Sigmoid colon (tissue), 4 donors: ENCODE measurements at regions not wholly inside any gene's neighbourhood (a gene's known extent, or its start where the extent isn't known, plus 50 kb on each side); places are given as distances from the start of the nearest gene placed in this dataset.

Experiments used
- POLR2A ChIP-seq, 2 donors: fragments of 450-650 bp; IDR thresholded peaks; one replicate each; pipeline ENCODE4 v1.6.1; 2016; ENCODE audit warnings: antibody characterized with exemption in 2 of 2, mild to moderate bottlenecking in 2 of 2, moderate library complexity in 2 of 2
- POLR2AphosphoS5 ChIP-seq, 4 donors: sonication (generic); formaldehyde crosslinking; IDR thresholded peaks; one replicate each; pipeline ENCODE4 v1.6.1; 2017; ENCODE audit warnings: antibody characterized with exemption in 4 of 4
- TF ChIP-seq, protein P1 (sequence below), 4 experiments: fragments of 450-650 bp in 3 of 4; fragments of 200-600 bp in 1 of 4; IDR thresholded peaks; one replicate each; pipeline ENCODE4 v1.5.1; 2016 to 2019; ENCODE audit warnings: antibody characterized with exemption in 4 of 4, mild to moderate bottlenecking in 3 of 4, moderate library complexity in 2 of 4

DNA sequence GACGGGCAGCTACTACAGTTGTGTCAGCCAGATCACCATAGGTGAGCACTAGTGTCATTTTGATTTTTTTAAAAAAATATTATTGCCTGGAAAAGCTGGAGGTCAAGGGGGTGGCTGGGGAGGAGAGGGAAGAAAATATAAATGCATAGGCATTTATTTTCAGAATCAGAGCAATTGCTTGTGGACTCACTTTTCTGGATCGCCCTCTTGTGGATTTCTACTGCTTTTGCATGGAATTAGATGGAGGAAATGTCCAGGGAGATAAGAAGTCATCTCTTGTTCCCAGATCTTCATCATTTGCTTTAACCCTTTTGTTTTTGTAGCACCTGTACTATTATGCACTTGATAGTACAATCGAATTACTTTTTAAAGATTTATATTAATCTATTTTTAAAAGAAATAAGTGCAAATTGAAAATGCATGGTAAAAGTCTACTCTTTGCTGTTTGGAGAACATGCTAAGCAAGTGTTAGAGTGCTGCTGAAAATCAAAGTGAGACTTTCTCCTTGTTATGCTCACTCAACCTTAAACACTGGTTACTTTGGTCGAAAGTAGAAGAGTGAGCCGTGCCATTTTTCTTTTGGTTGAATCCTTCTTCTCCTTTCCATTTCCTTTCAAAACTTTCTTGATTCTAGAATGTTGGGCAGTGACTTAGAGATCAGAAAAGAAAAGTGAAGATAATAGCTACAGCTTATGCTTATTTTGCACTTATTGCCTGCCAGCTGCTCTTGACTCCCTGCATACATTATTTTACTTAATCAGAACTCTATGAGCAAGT lies 60.6 kb upstream of the ANO4 start:
- TF ChIP-seq POLR2A (IDR thresholded peaks at IDR 0.05) (no peak), POLR2AphosphoS5 (IDR thresholded peaks at IDR 0.05) (no peak)
- TF ChIP-seq, protein P1, sequence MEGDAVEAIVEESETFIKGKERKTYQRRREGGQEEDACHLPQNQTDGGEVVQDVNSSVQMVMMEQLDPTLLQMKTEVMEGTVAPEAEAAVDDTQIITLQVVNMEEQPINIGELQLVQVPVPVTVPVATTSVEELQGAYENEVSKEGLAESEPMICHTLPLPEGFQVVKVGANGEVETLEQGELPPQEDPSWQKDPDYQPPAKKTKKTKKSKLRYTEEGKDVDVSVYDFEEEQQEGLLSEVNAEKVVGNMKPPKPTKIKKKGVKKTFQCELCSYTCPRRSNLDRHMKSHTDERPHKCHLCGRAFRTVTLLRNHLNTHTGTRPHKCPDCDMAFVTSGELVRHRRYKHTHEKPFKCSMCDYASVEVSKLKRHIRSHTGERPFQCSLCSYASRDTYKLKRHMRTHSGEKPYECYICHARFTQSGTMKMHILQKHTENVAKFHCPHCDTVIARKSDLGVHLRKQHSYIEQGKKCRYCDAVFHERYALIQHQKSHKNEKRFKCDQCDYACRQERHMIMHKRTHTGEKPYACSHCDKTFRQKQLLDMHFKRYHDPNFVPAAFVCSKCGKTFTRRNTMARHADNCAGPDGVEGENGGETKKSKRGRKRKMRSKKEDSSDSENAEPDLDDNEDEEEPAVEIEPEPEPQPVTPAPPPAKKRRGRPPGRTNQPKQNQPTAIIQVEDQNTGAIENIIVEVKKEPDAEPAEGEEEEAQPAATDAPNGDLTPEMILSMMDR (IDR thresholded peaks at IDR 0.05) = peak in 2 of 4 experiments; percentile 25 to 43
